CD4-positive, alpha-beta T cell (primary cell): ENCODE measurements at regions not wholly inside any gene's neighbourhood (a gene's known extent, or its start where the extent isn't known, plus 50 kb on each side); places are given as distances from the start of the nearest gene placed in this dataset.

Experiments
- ATAC-seq: fragments of 200-7000 bp; cut with Tn5 transposase; one replicate; pipeline ENCODE4 v1.10.0; 2022; ENCODE audit warnings: mild to moderate bottlenecking; ENCODE audit not compliant: poor library complexity
- CTCF ChIA-PET: fragments of 350-600 bp; sonication (Branson Sonifier 250); formaldehyde crosslinking; loops from one replicate; lab custom pipeline; 2021; ENCODE audit warnings: antibody characterized with exemption, inconsistent platforms; lab: Charles Lee
- POLR2A ChIA-PET: fragments of 350-600 bp; sonication (Branson Sonifier 250); formaldehyde crosslinking; loops from one replicate; lab custom pipeline; 2021; ENCODE audit warnings: antibody characterized with exemption, inconsistent platforms; lab: Charles Lee
- DNase-seq, 14 experiments: peaks; one replicate each; pipeline ENCODE4 v3.0.0-alpha.2; 2013 to 2020; ENCODE audit warnings: mixed read lengths in 2 of 14
- H3K27ac ChIP-seq, 2 donors: one replicate each; pipeline versions ENCODE4 v1.5.1 to v1.7.0; 2013; ENCODE audit warnings: low read length in 2 of 2, low read depth in 1 of 2, mild to moderate bottlenecking in 1 of 2
- H3K27me3 ChIP-seq, 2 experiments: 1 replicate in 1 of 2; 2 replicates in 1 of 2; pipeline versions ENCODE4 v1.6.1 to v1.7.0; 2013; ENCODE audit warnings: low read length in 2 of 2, control low read depth in 1 of 2, mild to moderate bottlenecking in 1 of 2, moderate library complexity in 1 of 2; ENCODE audit not compliant: insufficient read depth in 2 of 2, control insufficient read depth in 1 of 2
- H3K36me3 ChIP-seq: one replicate; pipeline ENCODE4 v1.6.1; 2013; ENCODE audit warnings: low read length, control low read depth; ENCODE audit not compliant: insufficient read depth
- H3K4me1 ChIP-seq: one replicate; pipeline ENCODE4 v1.6.1; 2013; ENCODE audit warnings: low read length, control low read depth; ENCODE audit not compliant: insufficient read depth
- H3K4me3 ChIP-seq: one replicate; pipeline ENCODE4 v1.5.1; 2013; ENCODE audit warnings: mild to moderate bottlenecking, low read length, moderate library complexity
- H3K9me3 ChIP-seq, 2 experiments: 1 replicate in 1 of 2; 2 replicates in 1 of 2; pipeline versions ENCODE4 v1.6.1 to v1.7.0; 2013; ENCODE audit warnings: low read length in 2 of 2, mild to moderate bottlenecking in 2 of 2, control low read depth in 1 of 2, moderate library complexity in 1 of 2; ENCODE audit not compliant: control insufficient read depth in 1 of 2, insufficient read depth in 1 of 2
- H3K27ac Mint-ChIP-seq: one replicate; pipeline ENCODE4 v1.8.0; 2020; ENCODE audit warnings: mixed read lengths
- H3K27me3 Mint-ChIP-seq: one replicate; pipeline ENCODE4 v1.8.0; 2021; ENCODE audit warnings: mixed read lengths
- H3K36me3 Mint-ChIP-seq: one replicate; pipeline ENCODE4 v1.8.0; 2021; ENCODE audit warnings: low read depth, mixed read lengths
- H3K4me1 Mint-ChIP-seq: one replicate; pipeline ENCODE4 v1.8.0; 2021; ENCODE audit warnings: low read depth, mixed read lengths
- H3K4me3 Mint-ChIP-seq: one replicate; pipeline ENCODE4 v1.8.0; 2020; ENCODE audit warnings: mild to moderate bottlenecking, mixed read lengths
- H3K9me3 Mint-ChIP-seq: one replicate; pipeline ENCODE4 v1.8.0; 2020; ENCODE audit warnings: mixed read lengths
- intact Hi-C, 2 experiments: fragments of 100-400 bp; cut with DNase I in 1 of 2; cut with micrococcal nuclease in 1 of 2; formaldehyde crosslinking; loops; one replicate each; pipeline versions ENCODE4 v1.15.1 to v1.9.0; 2023 to 2025; cut with DNase I, micrococcal nuclease
- TF ChIP-seq, protein P1 (sequence below): fragments of 200-600 bp; IDR thresholded peaks from one replicate; pipeline ENCODE4 v1.8.0; 2022; ENCODE audit warnings: antibody characterized with exemption, mild to moderate bottlenecking

DNA sequence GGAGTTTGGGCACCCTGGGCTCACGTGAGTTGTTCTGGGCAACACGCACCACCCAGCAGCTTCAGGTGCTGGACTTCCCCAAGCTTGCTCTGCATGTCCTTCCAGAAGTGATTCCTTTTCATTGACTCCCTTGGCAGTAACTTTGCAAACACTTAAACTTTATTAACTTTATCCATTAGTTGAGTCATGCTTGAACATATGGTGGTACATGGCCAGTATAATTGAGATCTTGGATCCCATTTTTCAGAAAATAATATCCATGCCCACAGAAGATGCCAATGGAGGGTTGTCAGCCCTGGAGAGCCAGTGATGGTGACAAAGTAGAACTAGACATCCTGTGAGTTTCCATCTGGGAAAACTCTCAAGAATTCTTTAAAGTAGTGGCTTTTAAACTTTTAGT lies 144.2 kb downstream of the COPS8 start:
- H3K4me3 ChIP-seq = no peak overlapping the region
- H3K27me3 Mint-ChIP-seq = peaks cover 36% of the 10 kb centered on the region
- intact Hi-C loops = no loop called here
- H3K27me3 ChIP-seq = peaks cover 0 to 4% of the 10 kb centered on the region in 2 experiments
- ATAC-seq = no peak
- TF ChIP-seq, protein P1, sequence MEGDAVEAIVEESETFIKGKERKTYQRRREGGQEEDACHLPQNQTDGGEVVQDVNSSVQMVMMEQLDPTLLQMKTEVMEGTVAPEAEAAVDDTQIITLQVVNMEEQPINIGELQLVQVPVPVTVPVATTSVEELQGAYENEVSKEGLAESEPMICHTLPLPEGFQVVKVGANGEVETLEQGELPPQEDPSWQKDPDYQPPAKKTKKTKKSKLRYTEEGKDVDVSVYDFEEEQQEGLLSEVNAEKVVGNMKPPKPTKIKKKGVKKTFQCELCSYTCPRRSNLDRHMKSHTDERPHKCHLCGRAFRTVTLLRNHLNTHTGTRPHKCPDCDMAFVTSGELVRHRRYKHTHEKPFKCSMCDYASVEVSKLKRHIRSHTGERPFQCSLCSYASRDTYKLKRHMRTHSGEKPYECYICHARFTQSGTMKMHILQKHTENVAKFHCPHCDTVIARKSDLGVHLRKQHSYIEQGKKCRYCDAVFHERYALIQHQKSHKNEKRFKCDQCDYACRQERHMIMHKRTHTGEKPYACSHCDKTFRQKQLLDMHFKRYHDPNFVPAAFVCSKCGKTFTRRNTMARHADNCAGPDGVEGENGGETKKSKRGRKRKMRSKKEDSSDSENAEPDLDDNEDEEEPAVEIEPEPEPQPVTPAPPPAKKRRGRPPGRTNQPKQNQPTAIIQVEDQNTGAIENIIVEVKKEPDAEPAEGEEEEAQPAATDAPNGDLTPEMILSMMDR = no peak
- H3K4me1 ChIP-seq = no peaks in the 10 kb centered on the region
- CTCF ChIA-PET = no interaction called here
- POLR2A ChIA-PET = no interaction called here
- no peak overlapping the region for H3K4me3 Mint-ChIP-seq
- no peak overlapping the region for H3K27ac ChIP-seq
- H3K9me3 Mint-ChIP-seq = no peaks in the 10 kb centered on the region
- no peak for DNase-seq
- H3K27ac Mint-ChIP-seq = no peak overlapping the region
- no peaks in the 10 kb centered on the region for H3K4me1 Mint-ChIP-seq
- no peaks in the 10 kb centered on the region for H3K36me3 ChIP-seq
- H3K9me3 ChIP-seq = no peaks in the 10 kb centered on the region
- no peaks in the 10 kb centered on the region for H3K36me3 Mint-ChIP-seq

GRCh38 chr2:237230355-237230754 lies 144.7 kb downstream of the COPS8 start:
- POLR2A ChIA-PET = no interaction called here
- H3K4me1 ChIP-seq = no peaks in the 10 kb centered on the region
- H3K9me3 Mint-ChIP-seq = no peaks in the 10 kb centered on the region
- no peak overlapping the region for H3K27ac Mint-ChIP-seq
- no peaks in the 10 kb centered on the region for H3K36me3 Mint-ChIP-seq
- H3K27me3 ChIP-seq = peaks cover 0 to 4% of the 10 kb centered on the region in 2 experiments
- H3K27me3 Mint-ChIP-seq = peaks cover 36% of the 10 kb centered on the region
- no peak for DNase-seq
- TF ChIP-seq, protein P1 = no peak
- no peak for ATAC-seq
- CTCF ChIA-PET = no interaction called here
- H3K36me3 ChIP-seq = no peaks in the 10 kb centered on the region
- no peak overlapping the region for H3K4me3 ChIP-seq
- intact Hi-C loops = no loop called here
- no peaks in the 10 kb centered on the region for H3K4me1 Mint-ChIP-seq
- no peak overlapping the region for H3K27ac ChIP-seq
- H3K4me3 Mint-ChIP-seq = no peak overlapping the region
- no peaks in the 10 kb centered on the region for H3K9me3 ChIP-seq

DNA sequence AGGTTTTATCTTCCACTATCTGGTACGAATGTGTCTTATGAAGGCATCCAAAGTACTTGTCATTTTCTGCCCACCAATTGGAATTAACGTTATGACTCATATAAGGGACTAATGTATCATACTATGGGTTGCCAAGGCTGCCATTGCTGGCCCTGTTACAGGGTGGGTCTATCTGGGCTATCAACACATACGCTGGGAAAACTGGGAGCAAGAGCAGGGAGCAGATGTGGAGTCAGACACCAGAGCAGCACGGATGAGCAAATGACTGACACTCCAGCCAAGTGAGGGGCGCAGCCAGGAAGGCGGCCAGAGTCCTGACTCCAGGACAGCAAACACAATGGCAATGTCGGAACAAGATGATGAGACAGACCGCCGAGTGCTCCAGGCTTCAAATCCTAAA lies 145.9 kb downstream of the COPS8 start:
- Mint-ChIP-seq H3K4me1 (no peaks in the 10 kb centered on the region), H3K27me3 (peaks cover 40% of the 10 kb centered on the region), H3K4me3 (no peak overlapping the region), H3K36me3 (no peaks in the 10 kb centered on the region), H3K27ac (no peak overlapping the region), H3K9me3 (no peaks in the 10 kb centered on the region)
- no peak for DNase-seq
- no peaks in the 10 kb centered on the region for H3K4me1 ChIP-seq
- ChIA-PET POLR2A (no interaction called here), CTCF (no interaction called here)
- peaks cover 0 to 4% of the 10 kb centered on the region in 2 experiments for H3K27me3 ChIP-seq
- H3K36me3 ChIP-seq = no peaks in the 10 kb centered on the region
- no peaks in the 10 kb centered on the region for H3K9me3 ChIP-seq
- intact Hi-C loops = no loop called here
- ATAC-seq = no peak
- no peak overlapping the region for H3K27ac ChIP-seq
- TF ChIP-seq, protein P1 = no peak
- H3K4me3 ChIP-seq = no peak overlapping the region
